VCaP (cell line): ENCODE measurements at regions not wholly inside any gene's neighbourhood (a gene's known extent, or its start where the extent isn't known, plus 50 kb on each side); places are given as distances from the start of the nearest gene placed in this dataset.

Experiments
- H3K27ac ChIP-seq: fragments of 450-650 bp; 2 replicates; pipeline ENCODE4 v1.5.1; 2017
- TF ChIP-seq, protein P1 (sequence below): fragments of 450-650 bp; conservative IDR thresholded peaks from 2 replicates; pipeline ENCODE4 v1.5.1; 2017; ENCODE audit warnings: mild to moderate bottlenecking, moderate library complexity

DNA sequence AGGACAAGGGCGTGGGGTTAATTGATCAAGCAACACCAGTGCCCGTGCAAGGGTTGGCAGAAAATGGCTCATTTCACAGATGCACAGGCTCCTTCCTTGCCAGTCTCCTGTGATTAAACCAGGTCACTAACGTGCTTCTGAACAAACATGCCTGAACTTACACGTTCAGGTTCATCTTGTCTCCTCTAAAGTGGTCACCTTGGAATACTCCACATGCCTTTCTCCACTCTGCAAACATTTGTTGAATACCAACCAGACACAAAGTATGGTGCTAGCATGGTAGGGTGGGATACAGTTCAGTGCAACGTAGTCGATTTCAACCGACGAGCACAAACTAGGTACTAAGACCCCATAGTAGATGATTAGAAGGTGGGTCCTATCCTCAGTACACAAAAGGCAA, 72.6 kb upstream of the PTPRT start:
- TF ChIP-seq, protein P1, sequence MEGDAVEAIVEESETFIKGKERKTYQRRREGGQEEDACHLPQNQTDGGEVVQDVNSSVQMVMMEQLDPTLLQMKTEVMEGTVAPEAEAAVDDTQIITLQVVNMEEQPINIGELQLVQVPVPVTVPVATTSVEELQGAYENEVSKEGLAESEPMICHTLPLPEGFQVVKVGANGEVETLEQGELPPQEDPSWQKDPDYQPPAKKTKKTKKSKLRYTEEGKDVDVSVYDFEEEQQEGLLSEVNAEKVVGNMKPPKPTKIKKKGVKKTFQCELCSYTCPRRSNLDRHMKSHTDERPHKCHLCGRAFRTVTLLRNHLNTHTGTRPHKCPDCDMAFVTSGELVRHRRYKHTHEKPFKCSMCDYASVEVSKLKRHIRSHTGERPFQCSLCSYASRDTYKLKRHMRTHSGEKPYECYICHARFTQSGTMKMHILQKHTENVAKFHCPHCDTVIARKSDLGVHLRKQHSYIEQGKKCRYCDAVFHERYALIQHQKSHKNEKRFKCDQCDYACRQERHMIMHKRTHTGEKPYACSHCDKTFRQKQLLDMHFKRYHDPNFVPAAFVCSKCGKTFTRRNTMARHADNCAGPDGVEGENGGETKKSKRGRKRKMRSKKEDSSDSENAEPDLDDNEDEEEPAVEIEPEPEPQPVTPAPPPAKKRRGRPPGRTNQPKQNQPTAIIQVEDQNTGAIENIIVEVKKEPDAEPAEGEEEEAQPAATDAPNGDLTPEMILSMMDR = no peak
- no peak overlapping the region for H3K27ac ChIP-seq

DNA sequence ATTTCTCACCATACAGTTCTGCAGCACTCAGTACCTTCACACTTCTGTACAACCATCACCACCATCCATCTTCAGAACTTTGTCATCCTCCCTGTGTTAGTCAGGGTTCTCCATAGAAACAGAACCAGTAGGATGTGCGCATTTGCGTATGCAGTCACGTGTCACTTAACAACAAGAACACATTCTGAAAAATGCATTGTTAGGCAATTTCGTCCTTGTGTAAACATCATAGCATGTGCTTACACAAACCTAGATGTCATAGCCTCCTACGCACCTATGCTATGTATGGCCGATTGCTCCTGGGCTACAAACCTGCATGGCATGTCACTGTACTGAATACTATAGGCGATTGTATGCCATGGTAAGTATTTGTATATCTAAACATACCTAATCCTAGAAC, 66.2 kb upstream of the PTPRT start:
- TF ChIP-seq, protein P1 = no peak
- H3K27ac ChIP-seq = no peak overlapping the region

DNA sequence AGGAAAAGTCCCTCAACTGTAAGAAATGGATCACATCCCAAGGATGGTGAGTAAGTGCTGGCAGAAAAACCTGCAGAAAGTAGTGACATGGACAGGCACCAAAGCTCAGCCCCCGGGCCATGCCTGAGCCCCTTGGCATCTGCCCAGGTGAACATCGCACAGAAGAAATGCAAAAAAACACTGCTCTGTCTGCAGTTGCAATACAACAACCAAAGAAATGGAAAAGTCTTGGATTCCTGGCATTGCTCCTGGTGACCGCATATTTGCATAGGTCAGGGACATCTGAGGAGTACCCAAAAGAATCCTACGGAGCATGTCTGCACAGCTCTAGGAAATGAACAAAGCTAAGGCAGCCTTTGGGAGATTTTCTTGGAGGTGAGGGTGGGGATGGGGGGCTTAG, 63.1 kb upstream of the PTPRT start:
- TF ChIP-seq, protein P1 = no peak
- H3K27ac ChIP-seq = no peak overlapping the region

DNA sequence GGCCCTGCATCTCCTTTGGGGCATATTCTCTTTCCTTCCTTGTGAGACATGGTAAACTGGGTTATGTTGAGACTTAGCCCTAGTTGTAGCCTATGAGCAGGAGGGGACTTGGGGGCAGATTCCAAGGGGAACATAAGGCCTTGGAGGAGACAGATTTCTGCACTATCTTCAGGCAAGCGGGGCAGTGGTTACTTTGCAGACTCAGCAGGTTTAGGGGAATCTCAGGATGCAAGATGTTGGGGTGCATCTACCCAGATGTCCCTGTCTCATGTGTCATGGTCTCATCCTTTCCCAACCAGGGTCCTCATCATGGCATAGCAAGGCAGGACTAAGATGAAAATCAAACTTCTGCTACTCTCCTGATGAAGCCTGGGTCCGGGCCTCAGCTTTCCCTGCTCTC, 58.6 kb upstream of the PTPRT start:
- H3K27ac ChIP-seq = no peak overlapping the region
- TF ChIP-seq, protein P1 = no peak

DNA sequence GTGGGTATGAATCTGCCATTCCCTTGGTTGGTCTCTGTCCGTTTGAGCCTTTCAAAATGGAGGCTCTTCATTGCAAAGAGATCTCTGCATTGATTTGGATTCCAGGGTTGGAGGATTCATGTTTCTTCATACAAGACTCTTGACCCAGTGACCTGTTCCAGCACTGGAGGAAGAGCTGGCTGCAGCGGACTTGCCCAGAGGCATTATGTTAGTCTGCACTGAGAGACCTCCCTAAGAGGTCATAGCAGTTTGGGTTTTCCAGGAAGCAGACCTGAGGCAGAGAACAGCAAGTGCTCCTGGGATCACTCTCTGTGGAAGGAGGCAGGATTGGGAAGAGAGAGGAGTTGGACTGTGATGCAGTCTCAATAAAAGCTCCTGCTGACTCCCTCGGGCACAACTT, 57.7 kb upstream of the PTPRT start:
- TF ChIP-seq, protein P1 = no peak

DNA sequence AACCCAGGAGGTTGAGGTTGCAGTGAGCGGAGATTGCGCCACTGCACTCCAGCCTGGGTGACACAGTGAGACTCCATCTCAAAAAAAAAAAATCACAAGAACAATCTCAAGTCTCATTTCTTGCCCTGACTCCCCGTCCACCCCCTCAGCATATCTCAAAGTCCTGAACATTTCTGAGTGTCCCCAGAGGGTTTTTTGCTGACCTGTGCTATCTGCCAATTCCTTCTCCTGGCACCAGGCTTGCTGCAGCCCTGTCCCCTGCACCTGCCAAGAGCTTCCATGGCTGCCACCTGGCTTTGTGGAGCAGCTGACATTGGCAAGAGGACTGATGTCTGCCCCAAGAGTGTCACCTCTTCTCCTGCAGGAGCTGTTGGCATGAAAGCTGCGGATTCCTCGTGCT, 54.9 kb upstream of the PTPRT start:
- TF ChIP-seq, protein P1 = no peak
- no peak overlapping the region for H3K27ac ChIP-seq

More for the DNA sequence above, 57.7 kb upstream of the PTPRT start:
- H3K27ac ChIP-seq = no peak overlapping the region

DNA sequence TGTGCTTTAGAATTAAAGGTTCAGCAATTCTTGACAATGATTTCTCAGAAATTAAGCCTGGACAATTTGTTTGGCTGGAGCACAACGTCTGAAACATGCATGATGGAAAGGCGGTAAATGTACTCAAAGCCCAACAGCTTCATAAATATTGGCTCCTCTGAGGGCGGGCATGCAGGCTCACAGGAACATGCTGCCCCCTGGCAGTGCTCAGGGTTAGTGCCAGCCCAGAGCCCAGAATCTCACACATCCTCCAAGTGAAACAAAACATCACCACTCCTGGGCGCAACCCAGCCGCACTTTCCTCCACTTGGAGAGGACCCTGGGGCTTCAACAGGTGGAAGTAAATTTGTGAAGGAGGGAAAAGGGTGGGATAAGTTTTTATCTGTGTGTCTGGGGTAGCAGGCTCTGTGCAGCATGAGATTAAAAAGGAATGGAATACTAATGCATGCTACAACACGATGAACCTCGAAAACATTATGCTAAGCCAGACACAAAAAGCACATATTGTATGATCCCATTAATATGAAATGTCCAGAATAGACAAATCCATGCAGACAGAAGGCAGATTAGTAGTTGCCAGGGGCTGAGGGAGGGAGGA, 54.1 kb upstream of the PTPRT start:
- TF ChIP-seq, protein P1 = peak; percentile 94

More for the DNA sequence above, 54.1 kb upstream of the PTPRT start:
- H3K27ac ChIP-seq = no peak overlapping the region
